ENCODE measurements at regions not wholly inside any gene's neighbourhood (a gene's known extent, or its start where the extent isn't known, plus 50 kb on each side); places are given as distances from the start of the nearest gene placed in this dataset.

GRCh38 chr5:93673316-93673954 is 68.0 kb downstream of the POU5F2 start:
- H3K36me3 ChIP-seq (ENCODE audit: control insufficient read depth in 4 of 4, insufficient read depth in 4 of 4, low read length in 4 of 4), result no peaks in the 10 kb centered on the region
- no peaks in the 10 kb centered on the region for H3K9me3 ChIP-seq (ENCODE audit: control insufficient read depth in 4 of 4, insufficient read depth in 3 of 4, low read length in 3 of 4)
- 68 to 87% methylated on average over 4 of the region's 4 CpGs for WGBS, 2 donors
- H3K9ac ChIP-seq (ENCODE audit: insufficient read depth in 1 of 2, low read length in 2 of 2), result no peak overlapping the region
- no peak overlapping the region for H3K27ac ChIP-seq (ENCODE audit: low read depth in 1 of 2, low read length in 1 of 2)
- H3K27me3 ChIP-seq (ENCODE audit: control insufficient read depth in 3 of 3, insufficient read depth in 3 of 3, low read length in 2 of 3), result no peaks in the 10 kb centered on the region
- H3K4me1 ChIP-seq (ENCODE audit: control insufficient read depth in 5 of 5, insufficient read depth in 5 of 5, low read length in 5 of 5), result peaks cover 1 to 44% (median 10%) of the 10 kb centered on the region in 5 donors
- no peak for TF ChIP-seq CTCF (IDR thresholded peaks at IDR 0.05; ENCODE audit: control extremely low read depth, extremely low read depth)
- no peak overlapping the region for H3K4me3 ChIP-seq
- ATAC-seq (ENCODE audit: insufficient read depth, low FRiP score) (no peak), DNase-seq (peak in 2 of 3 donors; percentile 65 to 71)

GRCh38 chr5:93665648-93666047 is 75.8 kb downstream of the POU5F2 start:
- TF ChIP-seq CTCF (IDR thresholded peaks at IDR 0.05; ENCODE audit: control extremely low read depth, extremely low read depth), result no peak
- 83 to 92% methylated on average over 7 of the region's 7 CpGs for WGBS, 2 donors
- ATAC-seq (ENCODE audit: insufficient read depth, low FRiP score), result no peak
- no peaks in the 10 kb centered on the region for H3K9me3 ChIP-seq (ENCODE audit: control insufficient read depth in 4 of 4, insufficient read depth in 3 of 4, low read length in 3 of 4)
- no peak for DNase-seq
- H3K27me3 ChIP-seq (ENCODE audit: control insufficient read depth in 3 of 3, insufficient read depth in 3 of 3, low read length in 2 of 3), result no peaks in the 10 kb centered on the region
- no peaks in the 10 kb centered on the region for H3K4me1 ChIP-seq (ENCODE audit: control insufficient read depth in 5 of 5, insufficient read depth in 5 of 5, low read length in 5 of 5)
- no peaks in the 10 kb centered on the region for H3K36me3 ChIP-seq (ENCODE audit: control insufficient read depth in 4 of 4, insufficient read depth in 4 of 4, low read length in 4 of 4)
- no peak overlapping the region for H3K4me3 ChIP-seq
- no peak overlapping the region for H3K9ac ChIP-seq (ENCODE audit: insufficient read depth in 1 of 2, low read length in 2 of 2)
- H3K27ac ChIP-seq (ENCODE audit: low read depth in 1 of 2, low read length in 1 of 2), result no peak overlapping the region

DNA sequence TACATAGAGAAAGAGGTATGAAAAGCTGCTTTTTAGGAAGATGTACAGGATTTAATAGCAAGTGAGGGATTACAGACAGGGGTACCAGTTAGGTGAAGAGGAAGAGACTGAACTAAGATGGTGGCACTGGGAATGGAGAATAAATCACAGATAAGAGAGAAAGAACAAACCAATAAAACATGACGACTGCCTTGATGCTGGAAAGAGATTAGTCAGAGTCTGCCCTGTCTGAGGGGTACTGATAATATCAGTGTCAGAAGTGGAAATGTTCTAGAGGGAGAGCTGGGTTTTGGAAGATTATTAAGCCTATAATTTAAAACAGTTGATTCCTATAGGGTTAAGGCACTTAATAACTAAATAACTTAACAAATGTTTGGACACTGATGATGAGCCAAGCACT is 77.7 kb downstream of the NR2F1 start:
- no peaks in the 10 kb centered on the region for H3K4me1 ChIP-seq (ENCODE audit: control insufficient read depth in 5 of 5, insufficient read depth in 5 of 5, low read length in 5 of 5)
- no peaks in the 10 kb centered on the region for H3K9me3 ChIP-seq (ENCODE audit: control insufficient read depth in 4 of 4, insufficient read depth in 3 of 4, low read length in 3 of 4)
- no peak for ATAC-seq (ENCODE audit: insufficient read depth, low FRiP score)
- no peaks in the 10 kb centered on the region for H3K27me3 ChIP-seq (ENCODE audit: control insufficient read depth in 3 of 3, insufficient read depth in 3 of 3, low read length in 2 of 3)
- no peak overlapping the region for H3K27ac ChIP-seq (ENCODE audit: low read depth in 1 of 2, low read length in 1 of 2)
- no peak for TF ChIP-seq CTCF (IDR thresholded peaks at IDR 0.05; ENCODE audit: control extremely low read depth, extremely low read depth)
- no peak overlapping the region for H3K4me3 ChIP-seq
- H3K36me3 ChIP-seq (ENCODE audit: control insufficient read depth in 4 of 4, insufficient read depth in 4 of 4, low read length in 4 of 4), result peaks cover 0 to under 1% (median 0%) of the 10 kb centered on the region in 4 donors
- no peak for DNase-seq
- 80 to 87% methylated on average over 1 of the region's 1 CpG for WGBS, 2 donors
- no peak overlapping the region for H3K9ac ChIP-seq (ENCODE audit: insufficient read depth in 1 of 2, low read length in 2 of 2)

GRCh38 chr5:93658044-93658443 is 75.0 kb downstream of the NR2F1 start:
- H3K27ac ChIP-seq (ENCODE audit: low read depth in 1 of 2, low read length in 1 of 2), result no peak overlapping the region
- H3K36me3 ChIP-seq (ENCODE audit: control insufficient read depth in 4 of 4, insufficient read depth in 4 of 4, low read length in 4 of 4), result peaks cover 0 to 2% (median 0%) of the 10 kb centered on the region in 4 donors
- ATAC-seq (ENCODE audit: insufficient read depth, low FRiP score) (no peak), DNase-seq (no peak)
- no peaks in the 10 kb centered on the region for H3K4me1 ChIP-seq (ENCODE audit: control insufficient read depth in 5 of 5, insufficient read depth in 5 of 5, low read length in 5 of 5)
- H3K4me3 ChIP-seq, result no peak overlapping the region
- H3K27me3 ChIP-seq (ENCODE audit: control insufficient read depth in 3 of 3, insufficient read depth in 3 of 3, low read length in 2 of 3), result no peaks in the 10 kb centered on the region
- H3K9ac ChIP-seq (ENCODE audit: insufficient read depth in 1 of 2, low read length in 2 of 2), result no peak overlapping the region
- no peak for TF ChIP-seq CTCF (IDR thresholded peaks at IDR 0.05; ENCODE audit: control extremely low read depth, extremely low read depth)
- H3K9me3 ChIP-seq (ENCODE audit: control insufficient read depth in 4 of 4, insufficient read depth in 3 of 4, low read length in 3 of 4), result no peaks in the 10 kb centered on the region
